HCT116 (cell line): ENCODE measurements at regions not wholly inside any gene's neighbourhood (a gene's known extent, or its start where the extent isn't known, plus 50 kb on each side); places are given as distances from the start of the nearest gene placed in this dataset.
"Not testable (repeated sequence)": the region's sequence is repeated elsewhere in the genome, so short reads cannot be mapped to it uniquely, and the experiment has no call there.

Source experiments
- ATAC-seq: fragments of 200-7000 bp; cut with Tn5 transposase; 2 replicates; pipeline ENCODE4 v1.9.1; 2020; ENCODE audit warnings: mild to moderate bottlenecking, moderate library complexity
- BruUV-seq: library from RNA; stranded (reverse); fragments of 400-500 nt; replicated peaks from 2 replicates; lab custom pipeline; 2021; lab: Mats Ljungman, UMichigan
- CTCF ChIA-PET: fragments of 300-600 bp; sonication (Branson Sonifier 250); formaldehyde crosslinking; loops from one replicate; lab custom pipeline; 2021; ENCODE audit warnings: antibody characterized with exemption; lab: Charles Lee
- POLR2A ChIA-PET: fragments of 300-600, 350-600 bp; sonication (Branson Sonifier 250); formaldehyde crosslinking; loops from one replicate; lab custom pipeline; 2021; ENCODE audit warnings: antibody characterized with exemption; lab: Charles Lee
- RAD21 ChIA-PET, 2 experiments: fragments of 300-600 bp; sonication (Branson Sonifier 250); formaldehyde crosslinking; loops; one replicate each; lab custom pipeline; 2023; ENCODE audit warnings: low total read pairs in 2 of 2; ENCODE audit not compliant: uncharacterized antibody in 2 of 2, unreplicated experiment in 2 of 2, low non-redundant PET in 1 of 2; lab: Charles Lee
- DNase-seq: peaks from one replicate; pipeline ENCODE4 v3.0.0-alpha.2; 2010; ENCODE audit warnings: low read depth, low spot score
- H2AFZ ChIP-seq: fragments of 200-600 bp; shearing (Covaris generic), sonication (generic); 2 replicates; pipeline ENCODE4 v1.6.1; 2017; ENCODE audit warnings: low read depth, mixed run types, mixed read lengths, antibody characterized with exemption, low read length; ENCODE audit not compliant: poor library complexity, severe bottlenecking
- H3K27ac ChIP-seq: 2 replicates; pipeline ENCODE4 v1.5.1; 2012; ENCODE audit warnings: low read depth, low read length
- H3K27me3 ChIP-seq: fragments of 200-600 bp; sonication (generic); 2 replicates; pipeline ENCODE4 v1.6.1; 2016; ENCODE audit warnings: mixed run types, low read length, mixed read lengths; ENCODE audit not compliant: insufficient read depth
- H3K36me3 ChIP-seq, 2 experiments: fragments of 200-500 bp in 1 of 2; fragments of 200-600 bp in 1 of 2; sonication (Bioruptor generic) in 1 of 2; sonication (generic) in 1 of 2; 2 replicates each; pipeline versions ENCODE4 v1.5.1 to v1.6.1; 2014 to 2016; ENCODE audit warnings: low read length in 2 of 2, inconsistent platforms in 1 of 2, mixed read lengths in 1 of 2, mixed run types in 1 of 2; ENCODE audit not compliant: insufficient read depth in 2 of 2, control insufficient read depth in 1 of 2
- H3K4me1 ChIP-seq, 2 experiments: fragments of 200-600 bp in 1 of 2; sonication (generic) in 1 of 2; 2 replicates each; pipeline versions ENCODE4 v1.5.1 to v1.6.1; 2012 to 2017; ENCODE audit warnings: low read length in 2 of 2, inconsistent platforms in 1 of 2, mild to moderate bottlenecking in 1 of 2, mixed read lengths in 1 of 2, mixed run types in 1 of 2, moderate library complexity in 1 of 2; ENCODE audit not compliant: insufficient read depth in 2 of 2, control insufficient read depth in 1 of 2
- H3K4me2 ChIP-seq: fragments of 200-600 bp; sonication (generic); 2 replicates; pipeline ENCODE4 v1.6.1; 2017; ENCODE audit warnings: mixed run types, low read length, mixed read lengths
- H3K4me3 ChIP-seq, 2 experiments: fragments of 200-600 bp in 1 of 2; sonication (generic) in 1 of 2; replicated peaks in 1 of 2; 2 replicates each; pipeline ENCODE4 v1.5.1; 2011 to 2016; ENCODE audit warnings: low read length in 2 of 2, control low read depth in 1 of 2, low read depth in 1 of 2, mild to moderate bottlenecking in 1 of 2, mixed read lengths in 1 of 2, mixed run types in 1 of 2
- H3K79me2 ChIP-seq: fragments of 200-600 bp; sonication (generic); 2 replicates; pipeline ENCODE4 v1.6.1; 2017; ENCODE audit warnings: mild to moderate bottlenecking, mixed run types, low read length, moderate library complexity, mixed read lengths; ENCODE audit not compliant: insufficient read depth
- H3K9ac ChIP-seq: fragments of 200-600 bp; sonication (generic); 2 replicates; pipeline ENCODE4 v1.6.1; 2016; ENCODE audit warnings: low read length, mixed read lengths
- H3K9me2 ChIP-seq: fragments of 200-600 bp; sonication (generic), shearing (Covaris generic); 2 replicates; pipeline ENCODE4 v1.6.1; 2017; ENCODE audit warnings: mixed run types, mild to moderate bottlenecking, moderate library complexity; ENCODE audit not compliant: insufficient read depth
- H3K9me3 ChIP-seq, 2 experiments: fragments of 200-500 bp in 1 of 2; fragments of 200-600 bp in 1 of 2; sonication (Bioruptor generic) in 1 of 2; sonication (generic) in 1 of 2; 2 replicates each; pipeline ENCODE4 v1.6.1; 2014 to 2017; ENCODE audit warnings: low read length in 2 of 2, mixed read lengths in 2 of 2, inconsistent platforms in 1 of 2, low read depth in 1 of 2, mild to moderate bottlenecking in 1 of 2, mixed run types in 1 of 2, moderate library complexity in 1 of 2; ENCODE audit not compliant: control insufficient read depth in 1 of 2, insufficient read depth in 1 of 2
- H4K20me1 ChIP-seq: fragments of 200-600 bp; sonication (generic), shearing (Covaris generic); 2 replicates; pipeline ENCODE4 v1.6.1; 2017; ENCODE audit warnings: mixed run types, mild to moderate bottlenecking, moderate library complexity; ENCODE audit not compliant: insufficient read depth
- intact Hi-C: fragments of 100-400 bp; cut with micrococcal nuclease; formaldehyde crosslinking; loops from 2 replicates; pipeline ENCODE4 v1.10.0; 2022

- H3K4me3 ChIP-seq, POLR2A ChIA-PET, H3K36me3 ChIP-seq, DNase-seq, H3K9me2 ChIP-seq, BruUV-seq, H3K27ac ChIP-seq, intact Hi-C loops, H3K9me3 ChIP-seq, H3K9ac ChIP-seq, CTCF ChIA-PET, H3K4me2 ChIP-seq, H2AFZ ChIP-seq, ATAC-seq, H3K27me3 ChIP-seq, H4K20me1 ChIP-seq, H3K79me2 ChIP-seq, H3K4me1 ChIP-seq, RAD21 ChIA-PET: not testable (repeated sequence)
Measured at GRCh38 chr5:176060472-176061268, 92.6 kb upstream of the THOC3 start.

- H3K36me3 ChIP-seq, DNase-seq, H3K4me2 ChIP-seq, CTCF ChIA-PET, H3K9me3 ChIP-seq, BruUV-seq, POLR2A ChIA-PET, H3K79me2 ChIP-seq, RAD21 ChIA-PET, H2AFZ ChIP-seq, ATAC-seq, H3K4me1 ChIP-seq, H4K20me1 ChIP-seq, H3K9ac ChIP-seq, intact Hi-C loops, H3K27ac ChIP-seq, H3K9me2 ChIP-seq, H3K27me3 ChIP-seq, H3K4me3 ChIP-seq: not testable (repeated sequence)
Measured at GRCh38 chr5:176061269-176061622, 93.1 kb upstream of the THOC3 start.

- H3K27me3 ChIP-seq, ATAC-seq, H4K20me1 ChIP-seq, BruUV-seq, POLR2A ChIA-PET, H3K4me3 ChIP-seq, H3K4me1 ChIP-seq, H3K9me3 ChIP-seq, RAD21 ChIA-PET, H3K9ac ChIP-seq, H2AFZ ChIP-seq, DNase-seq, H3K27ac ChIP-seq, H3K9me2 ChIP-seq, H3K79me2 ChIP-seq, H3K4me2 ChIP-seq, H3K36me3 ChIP-seq, CTCF ChIA-PET, intact Hi-C loops: not testable (repeated sequence)
Measured at GRCh38 chr5:176061660-176062059, 93.5 kb upstream of the THOC3 start.

GRCh38 chr5:176066262-176066945 lies 98.3 kb upstream of the THOC3 start:
- H2AFZ ChIP-seq, H3K9me2 ChIP-seq, H4K20me1 ChIP-seq, H3K79me2 ChIP-seq, DNase-seq, H3K4me2 ChIP-seq, H3K9ac ChIP-seq, RAD21 ChIA-PET, H3K4me3 ChIP-seq, intact Hi-C loops, H3K4me1 ChIP-seq, POLR2A ChIA-PET, H3K36me3 ChIP-seq, H3K27me3 ChIP-seq, CTCF ChIA-PET, H3K9me3 ChIP-seq, H3K27ac ChIP-seq, ATAC-seq, BruUV-seq: not testable (repeated sequence)
